HEK293 (cell line): ENCODE measurements at regions not wholly inside any gene's neighbourhood (a gene's known extent, or its start where the extent isn't known, plus 50 kb on each side); places are given as distances from the start of the nearest gene placed in this dataset.

Experiments
- CTCF ChIA-PET: fragments of 350-600 bp; formaldehyde crosslinking; extraction: SDS; loops from one replicate; lab custom pipeline; 2021; ENCODE audit warnings: antibody characterized with exemption; lab: Yijun Ruan, JAX
- POLR2A ChIA-PET: fragments of 300-600 bp; formaldehyde crosslinking; extraction: SDS; loops from one replicate; lab custom pipeline; 2020; ENCODE audit warnings: antibody characterized with exemption, inconsistent platforms; lab: Yijun Ruan, JAX
- H3K27ac ChIP-seq: fragments of 200-500 bp; sonication (Bioruptor generic); 2 replicates; pipeline ENCODE4 v1.5.1; 2014; ENCODE audit warnings: low read depth, low read length, control low read depth, inconsistent platforms; ENCODE audit errors: extremely low read depth
- H3K36me3 ChIP-seq, 2 experiments: fragments of 200-500 bp in 1 of 2; sonication (Bioruptor generic) in 1 of 2; 1 replicate in 1 of 2; 2 replicates in 1 of 2; pipeline ENCODE4 v1.5.1; 2014 to 2017; ENCODE audit warnings: inconsistent platforms in 2 of 2, low read length in 2 of 2; ENCODE audit not compliant: control insufficient read depth in 2 of 2, insufficient read depth in 1 of 2
- H3K4me1 ChIP-seq: fragments of 200-500 bp; sonication (Bioruptor generic); 2 replicates; pipeline ENCODE4 v1.5.1; 2014; ENCODE audit warnings: mild to moderate bottlenecking, low read length, inconsistent platforms; ENCODE audit not compliant: control insufficient read depth, insufficient read depth
- H3K4me3 ChIP-seq: 2 replicates; pipeline ENCODE4 v1.5.1; 2011; ENCODE audit warnings: low read depth, mild to moderate bottlenecking, control low read depth, low read length, moderate library complexity
- H3K9me3 ChIP-seq: fragments of 200-500 bp; sonication (Bioruptor generic); 2 replicates; pipeline ENCODE4 v1.5.1; 2014; ENCODE audit warnings: low read depth, low read length, inconsistent platforms; ENCODE audit not compliant: control insufficient read depth, insufficient read depth
- ATF2 ChIP-seq: fragments of 450-650 bp; formaldehyde crosslinking; IDR thresholded peaks from 2 replicates; pipeline ENCODE4 v1.5.1; 2016; ENCODE audit warnings: missing biosample characterization, missing genetic modification characterization, low read depth
- GLIS1 ChIP-seq: fragments of 450-650 bp; formaldehyde crosslinking; IDR thresholded peaks from 2 replicates; pipeline ENCODE4 v1.5.1; 2016; ENCODE audit warnings: missing biosample characterization, missing genetic modification characterization
- HOXD13 ChIP-seq: sonication (generic); formaldehyde crosslinking; IDR thresholded peaks from 2 replicates; pipeline ENCODE4 v1.8.0; 2022; ENCODE audit warnings: missing genetic modification reagents, borderline replicate concordance
- MYNN ChIP-seq: fragments of 450-650 bp; formaldehyde crosslinking; IDR thresholded peaks from 2 replicates; pipeline ENCODE4 v1.5.1; 2016; ENCODE audit warnings: missing biosample characterization, missing genetic modification characterization, borderline replicate concordance
- REST ChIP-seq: fragments of 450-650 bp; formaldehyde crosslinking; IDR thresholded peaks from 2 replicates; pipeline ENCODE4 v1.5.1; 2016; ENCODE audit warnings: missing biosample characterization, missing genetic modification characterization
- TCF7L2 ChIP-seq: IDR thresholded peaks from 2 replicates; pipeline ENCODE4 v1.6.1; 2011; ENCODE audit warnings: low read depth, mild to moderate bottlenecking, inconsistent platforms, low read length, moderate library complexity, borderline replicate concordance
- WT1 ChIP-seq: fragments of 450-650 bp; formaldehyde crosslinking; IDR thresholded peaks from 2 replicates; pipeline ENCODE4 v1.5.1; 2016; ENCODE audit warnings: missing biosample characterization, missing genetic modification characterization
- ZBTB20 ChIP-seq: fragments of 450-650 bp; formaldehyde crosslinking; IDR thresholded peaks from 2 replicates; pipeline ENCODE4 v1.5.1; 2016; ENCODE audit warnings: missing biosample characterization, missing genetic modification characterization
- ZBTB7A ChIP-seq: fragments of 450-650 bp; formaldehyde crosslinking; IDR thresholded peaks from 2 replicates; pipeline ENCODE4 v1.5.1; 2016; ENCODE audit warnings: low read depth, missing biosample characterization, missing genetic modification characterization
- ZNF157 ChIP-seq: fragments of 450-650 bp; formaldehyde crosslinking; IDR thresholded peaks from 2 replicates; pipeline ENCODE4 v1.5.1; 2016; ENCODE audit warnings: missing biosample characterization, missing genetic modification characterization
- ZNF169 ChIP-seq: fragments of 450-650 bp; formaldehyde crosslinking; IDR thresholded peaks from 2 replicates; pipeline ENCODE4 v1.5.1; 2016; ENCODE audit warnings: missing biosample characterization, missing genetic modification characterization
- ZNF18 ChIP-seq: fragments of 450-650 bp; formaldehyde crosslinking; IDR thresholded peaks from 2 replicates; pipeline ENCODE4 v1.5.1; 2016; ENCODE audit warnings: missing biosample characterization, missing genetic modification characterization
- ZNF211 ChIP-seq: fragments of 450-650 bp; formaldehyde crosslinking; IDR thresholded peaks from 2 replicates; pipeline ENCODE4 v1.5.1; 2016; ENCODE audit warnings: low read depth, missing biosample characterization, missing genetic modification characterization
- ZNF24 ChIP-seq: fragments of 450-650 bp; formaldehyde crosslinking; IDR thresholded peaks from 2 replicates; pipeline ENCODE4 v1.5.1; 2016; ENCODE audit warnings: missing biosample characterization, missing genetic modification characterization
- ZNF324 ChIP-seq: fragments of 450-650 bp; formaldehyde crosslinking; IDR thresholded peaks from 2 replicates; pipeline ENCODE4 v1.5.1; 2016; ENCODE audit warnings: missing biosample characterization, missing genetic modification characterization
- ZNF354C ChIP-seq: fragments of 450-650 bp; formaldehyde crosslinking; IDR thresholded peaks from 2 replicates; pipeline ENCODE4 v1.5.1; 2016; ENCODE audit warnings: missing biosample characterization, missing genetic modification characterization, low read depth, borderline replicate concordance
- ZNF37A ChIP-seq: fragments of 450-650 bp; IDR thresholded peaks from 2 replicates; pipeline ENCODE4 v1.5.1; 2018; ENCODE audit warnings: missing biosample characterization, missing genetic modification characterization
- ZNF423 ChIP-seq: fragments of 450-650 bp; formaldehyde crosslinking; IDR thresholded peaks from 2 replicates; pipeline ENCODE4 v1.5.1; 2016; ENCODE audit warnings: missing biosample characterization, missing genetic modification characterization
- ZNF530 ChIP-seq: fragments of 450-650 bp; formaldehyde crosslinking; IDR thresholded peaks from 2 replicates; pipeline ENCODE4 v1.5.1; 2016; ENCODE audit warnings: low read depth, missing biosample characterization, missing genetic modification characterization
- ZNF544 ChIP-seq: fragments of 450-650 bp; formaldehyde crosslinking; IDR thresholded peaks from 2 replicates; pipeline ENCODE4 v1.5.0; 2017; ENCODE audit warnings: missing biosample characterization, missing genetic modification characterization
- ZNF558 ChIP-seq: fragments of 450-650 bp; formaldehyde crosslinking; IDR thresholded peaks from 2 replicates; pipeline ENCODE4 v1.5.1; 2016; ENCODE audit warnings: missing biosample characterization, missing genetic modification characterization
- ZNF624 ChIP-seq: fragments of 450-650 bp; formaldehyde crosslinking; IDR thresholded peaks from 2 replicates; pipeline ENCODE4 v1.5.1; 2017; ENCODE audit warnings: missing biosample characterization, missing genetic modification characterization
- ZNF629 ChIP-seq: fragments of 450-650 bp; formaldehyde crosslinking; IDR thresholded peaks from 2 replicates; pipeline ENCODE4 v1.5.1; 2017; ENCODE audit warnings: missing biosample characterization, missing genetic modification characterization
- ZNF654 ChIP-seq: fragments of 450-650 bp; formaldehyde crosslinking; IDR thresholded peaks from 2 replicates; pipeline ENCODE4 v1.5.1; 2016; ENCODE audit warnings: low read depth, missing biosample characterization, missing genetic modification characterization
- ZNF658 ChIP-seq: fragments of 450-650 bp; formaldehyde crosslinking; IDR thresholded peaks from 2 replicates; pipeline ENCODE4; 2016; ENCODE audit warnings: missing biosample characterization, missing genetic modification characterization
- ZNF664 ChIP-seq: fragments of 450-650 bp; formaldehyde crosslinking; IDR thresholded peaks from 2 replicates; pipeline ENCODE4 v1.5.1; 2016; ENCODE audit warnings: missing biosample characterization, missing genetic modification characterization
- ZNF701 ChIP-seq: fragments of 450-650 bp; formaldehyde crosslinking; IDR thresholded peaks from 2 replicates; pipeline ENCODE4 v1.5.1; 2016; ENCODE audit warnings: missing biosample characterization, missing genetic modification characterization
- ZNF76 ChIP-seq: fragments of 450-650 bp; formaldehyde crosslinking; IDR thresholded peaks from 2 replicates; pipeline ENCODE4; 2016; ENCODE audit warnings: low read depth, missing biosample characterization, missing genetic modification characterization, borderline replicate concordance
- ZNF785 ChIP-seq: fragments of 450-650 bp; formaldehyde crosslinking; IDR thresholded peaks from 2 replicates; pipeline ENCODE4 v1.5.1; 2016; ENCODE audit warnings: missing biosample characterization, missing genetic modification characterization
- ZNF830 ChIP-seq: fragments of 450-650 bp; IDR thresholded peaks from 2 replicates; pipeline ENCODE4 v1.5.0; 2018; ENCODE audit warnings: missing biosample characterization, missing genetic modification characterization, low read depth, mild to moderate bottlenecking, moderate library complexity
- ZXDB ChIP-seq: fragments of 450-650 bp; formaldehyde crosslinking; IDR thresholded peaks from 2 replicates; pipeline ENCODE4 v1.5.1; 2016; ENCODE audit warnings: missing biosample characterization, missing genetic modification characterization
- TF ChIP-seq, protein P1 (sequence below): fragments of 450-650 bp; formaldehyde crosslinking; IDR thresholded peaks from 2 replicates; pipeline ENCODE4 v1.5.1; 2016; ENCODE audit warnings: missing biosample characterization, missing genetic modification characterization

GRCh38 chr4:160184884-160185283 lies 1082.0 kb downstream of the RAPGEF2 start:
- TF ChIP-seq ZNF423 (tag by site-specific recombination): no peak
- no peak for TF ChIP-seq ZNF701 (tag by site-specific recombination)
- no peak for TF ChIP-seq HOXD13 (CRISPR knock-in tag)
- TF ChIP-seq ZBTB20 (tag by site-specific recombination): no peak
- TF ChIP-seq ZNF157: no peak
- no peak for TF ChIP-seq GLIS1 (tag by site-specific recombination)
- TF ChIP-seq ZNF211 (tag by site-specific recombination): no peak
- no peak for TF ChIP-seq ZNF664 (tag by site-specific recombination)
- no peak for TF ChIP-seq ZNF830 (tag by site-specific recombination)
- TF ChIP-seq ZNF24 (tag by site-specific recombination): no peak
- no peak for TF ChIP-seq ATF2 (tag by site-specific recombination)
- no peak for TF ChIP-seq ZNF76 (tag by site-specific recombination)
- TF ChIP-seq, protein P1, sequence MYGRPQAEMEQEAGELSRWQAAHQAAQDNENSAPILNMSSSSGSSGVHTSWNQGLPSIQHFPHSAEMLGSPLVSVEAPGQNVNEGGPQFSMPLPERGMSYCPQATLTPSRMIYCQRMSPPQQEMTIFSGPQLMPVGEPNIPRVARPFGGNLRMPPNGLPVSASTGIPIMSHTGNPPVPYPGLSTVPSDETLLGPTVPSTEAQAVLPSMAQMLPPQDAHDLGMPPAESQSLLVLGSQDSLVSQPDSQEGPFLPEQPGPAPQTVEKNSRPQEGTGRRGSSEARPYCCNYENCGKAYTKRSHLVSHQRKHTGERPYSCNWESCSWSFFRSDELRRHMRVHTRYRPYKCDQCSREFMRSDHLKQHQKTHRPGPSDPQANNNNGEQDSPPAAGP (tag by site-specific recombination): no peak
- TF ChIP-seq ZXDB (tag by site-specific recombination): no peak
- no peak for TF ChIP-seq ZNF354C (tag by site-specific recombination)
- TF ChIP-seq ZNF169 (tag by site-specific recombination): no peak
- no peak for TF ChIP-seq WT1 (tag by site-specific recombination)
- no peak for TF ChIP-seq ZNF785
- H3K36me3 ChIP-seq: no peaks in the 10 kb centered on the region
- ChIA-PET POLR2A (no interaction called here), CTCF (no interaction called here)
- H3K9me3 ChIP-seq: no peaks in the 10 kb centered on the region
- H3K4me3 ChIP-seq: no peak overlapping the region
- H3K27ac ChIP-seq: no peak overlapping the region
- H3K4me1 ChIP-seq: no peaks in the 10 kb centered on the region

DNA sequence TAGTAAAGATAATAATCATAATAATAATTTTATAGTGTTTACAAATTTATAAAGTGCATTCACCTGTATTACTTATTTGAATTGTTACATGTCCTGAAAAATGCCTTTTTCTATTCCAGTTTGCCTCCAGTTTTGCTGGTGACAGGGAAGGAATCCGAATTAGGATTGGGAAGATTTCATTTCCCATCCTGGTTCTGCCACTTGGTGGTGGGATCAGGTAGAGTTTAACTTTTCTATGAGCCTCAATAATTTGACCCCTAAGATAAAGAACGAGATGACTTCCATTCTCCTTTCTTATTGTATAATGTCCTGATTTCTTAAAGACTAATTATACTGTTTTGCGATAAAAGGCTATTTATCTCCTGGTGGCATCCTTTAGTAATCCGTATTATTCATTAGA lies 1090.9 kb downstream of the RAPGEF2 start:
- Histone ChIP-seq H3K4me3 (no peak overlapping the region), H3K4me1 (no peaks in the 10 kb centered on the region), H3K27ac (no peak overlapping the region), H3K36me3 (no peaks in the 10 kb centered on the region), H3K9me3 (no peaks in the 10 kb centered on the region)
- CTCF ChIA-PET: no interaction called here
- POLR2A ChIA-PET: no interaction called here
- TF ChIP-seq ZNF654 (tag by site-specific recombination) (no peak), TCF7L2 (no peak), ZNF18 (tag by site-specific recombination) (no peak), ZBTB7A (tag by site-specific recombination) (no peak), ZNF624 (no peak), ZNF324 (tag by site-specific recombination) (no peak), ZNF658 (no peak), ZNF37A (tag by site-specific recombination) (no peak), ZNF530 (no peak), ZNF24 (tag by site-specific recombination) (no peak), ZNF558 (no peak), ZNF629 (tag by site-specific recombination) (no peak), ZNF544 (no peak), MYNN (no peak), REST (tag by site-specific recombination) (no peak)
